HG03439 (cell line): ENCODE measurements at regions not wholly inside any gene's neighbourhood (a gene's known extent, or its start where the extent isn't known, plus 50 kb on each side); places are given as distances from the start of the nearest gene placed in this dataset.
"Not testable (repeated sequence)": the region's sequence is repeated elsewhere in the genome, so short reads cannot be mapped to it uniquely, and the experiment has no call there.

Source experiments
- ATAC-seq: cut with Tn5 transposase; IDR thresholded peaks from one replicate; pipeline ENCODE4 v1.9.1; 2021; ENCODE audit warnings: mild to moderate bottlenecking, moderate library complexity; ENCODE audit not compliant: unreplicated experiment

DNA sequence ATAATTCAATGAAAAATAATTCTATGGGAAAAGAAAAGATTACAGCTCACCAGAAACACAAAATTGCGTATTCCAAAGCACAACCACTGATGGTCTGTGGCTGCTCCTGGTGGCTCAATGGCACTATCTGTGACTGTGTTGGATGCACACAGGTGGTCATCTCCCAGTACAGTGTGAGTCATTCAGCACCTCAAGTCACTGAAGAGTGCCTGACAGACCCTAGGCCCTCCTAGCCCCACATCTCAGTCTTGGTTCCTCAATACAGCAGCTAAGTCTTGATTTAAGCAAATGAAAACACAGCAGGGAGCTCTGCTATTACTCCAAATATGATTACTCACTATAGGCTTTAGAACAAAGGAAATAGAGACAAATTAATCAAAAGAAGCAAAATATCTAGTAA is 233.4 kb upstream of the FRG1 start:
- not testable (repeated sequence) for ATAC-seq

DNA sequence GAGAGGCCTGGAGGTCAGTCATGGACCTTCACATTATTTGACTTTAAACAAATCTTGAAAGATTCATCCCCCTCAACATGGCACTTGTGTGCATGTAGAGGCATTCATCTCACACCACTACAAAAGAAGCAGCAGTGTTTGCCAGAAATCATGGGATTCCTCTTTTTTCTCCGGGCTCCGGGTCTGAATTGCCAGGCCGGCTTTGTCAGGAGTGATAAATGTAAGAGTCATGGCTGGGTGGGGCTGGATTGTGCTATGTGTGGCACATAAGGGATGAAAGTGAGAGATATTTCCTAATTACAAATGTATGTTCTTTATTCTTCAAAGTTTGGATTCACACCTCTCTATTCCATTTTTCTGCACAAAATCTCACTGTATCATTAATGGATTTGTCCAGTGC is 228.7 kb upstream of the FRG1 start:
- ATAC-seq, result not testable (repeated sequence)

GRCh38 chr4:189721016-189721993 is 219.4 kb upstream of the FRG1 start:
- not testable (repeated sequence) for ATAC-seq

- ATAC-seq, result not testable (repeated sequence)
These were observed 218.2 kb upstream of the FRG1 start for GRCh38 chr4:189722324-189723003.

- not testable (repeated sequence) for ATAC-seq
These were observed 212.6 kb upstream of the FRG1 start for GRCh38 chr4:189727982-189728638.

- ATAC-seq, result not testable (repeated sequence)
These were observed 208.7 kb upstream of the FRG1 start for GRCh38 chr4:189731989-189732388.

DNA sequence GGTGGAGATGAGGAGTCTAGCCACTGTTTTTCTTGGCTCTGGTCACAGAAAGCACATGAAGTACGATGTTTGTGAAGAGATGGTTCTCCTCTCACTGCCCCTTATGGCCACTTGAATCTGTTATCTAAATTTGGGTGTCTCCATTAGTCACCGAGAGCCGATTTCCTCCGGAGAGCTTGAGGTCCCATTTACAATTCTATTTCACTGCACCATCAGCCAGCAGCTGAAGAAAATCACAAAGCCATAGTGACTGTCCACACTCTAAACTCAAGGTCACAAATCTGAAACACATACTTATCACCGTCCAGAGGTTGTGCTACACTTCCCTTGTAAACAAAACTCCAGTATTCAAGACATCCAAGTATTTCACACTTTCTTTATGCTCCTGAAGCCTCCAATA is 207.2 kb upstream of the FRG1 start:
- ATAC-seq, result not testable (repeated sequence)

DNA sequence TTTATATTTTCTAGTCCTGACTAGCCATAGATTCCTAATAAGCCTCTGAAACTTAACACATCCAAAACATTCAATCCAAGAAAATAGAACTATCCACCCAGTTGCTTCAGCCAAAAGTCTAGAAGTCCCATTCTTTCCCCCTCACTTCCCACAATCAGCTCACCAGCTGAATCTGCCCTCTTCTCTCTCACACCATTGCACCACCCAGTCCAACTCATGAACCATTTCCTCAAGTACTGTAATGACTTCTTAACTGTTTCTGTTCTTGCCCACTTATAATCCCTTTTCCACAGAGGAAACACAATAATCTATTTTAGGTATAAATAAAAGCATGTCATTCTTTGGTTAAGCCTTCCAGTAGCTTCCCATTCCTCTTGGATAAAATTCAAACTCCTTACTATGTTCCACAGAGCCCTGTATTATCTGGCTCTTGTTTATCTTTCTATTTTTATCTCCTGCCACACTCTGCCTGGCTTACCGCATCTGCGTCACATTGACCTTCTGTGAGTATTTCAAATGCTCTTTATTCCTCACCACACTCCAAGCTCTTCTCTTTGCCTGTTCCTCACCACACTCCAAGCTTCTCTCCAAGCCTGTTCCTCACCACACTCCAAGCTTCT is 205.9 kb upstream of the FRG1 start:
- ATAC-seq, result not testable (repeated sequence)

- not testable (repeated sequence) for ATAC-seq
These were observed 204.0 kb upstream of the FRG1 start for GRCh38 chr4:189736656-189737055.

DNA sequence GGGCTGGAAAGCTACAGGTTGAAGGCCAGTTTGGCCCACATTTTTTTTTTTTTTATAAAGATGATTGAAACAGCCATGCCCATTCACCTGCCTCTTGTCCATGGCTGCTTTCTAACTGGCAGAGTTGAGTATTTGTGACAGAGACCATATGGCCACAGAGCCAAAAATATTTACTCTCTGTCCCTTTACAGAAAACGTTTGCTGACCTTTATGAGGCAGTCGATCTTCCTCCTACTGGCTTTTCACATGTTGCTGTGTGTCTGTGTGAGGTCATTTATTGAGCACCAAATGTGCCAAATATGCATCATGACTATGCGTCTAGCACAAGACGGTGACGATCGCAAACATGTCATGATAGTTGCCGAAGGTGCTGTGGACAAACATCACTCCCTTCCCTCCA is 200.6 kb upstream of the FRG1 start:
- ATAC-seq, result not testable (repeated sequence)

DNA sequence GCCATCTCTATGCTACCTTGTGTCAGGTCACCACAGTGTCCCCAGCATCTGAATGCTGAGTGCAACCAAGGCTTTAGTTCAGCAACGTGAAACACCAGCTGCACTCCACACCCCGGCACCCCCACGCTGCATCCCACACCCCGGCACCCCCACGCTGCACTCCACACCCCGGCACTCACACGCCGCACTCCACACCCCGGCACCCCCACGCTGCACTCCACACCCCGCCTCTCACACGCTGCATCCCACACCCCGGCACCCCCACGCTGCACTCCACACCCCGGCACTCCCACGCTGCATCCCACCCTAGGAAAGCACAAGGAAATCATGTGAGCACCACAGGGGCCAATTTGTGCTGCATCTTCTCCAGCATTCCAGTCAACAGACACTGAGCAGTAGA is 199.8 kb upstream of the FRG1 start:
- no peak for ATAC-seq

DNA sequence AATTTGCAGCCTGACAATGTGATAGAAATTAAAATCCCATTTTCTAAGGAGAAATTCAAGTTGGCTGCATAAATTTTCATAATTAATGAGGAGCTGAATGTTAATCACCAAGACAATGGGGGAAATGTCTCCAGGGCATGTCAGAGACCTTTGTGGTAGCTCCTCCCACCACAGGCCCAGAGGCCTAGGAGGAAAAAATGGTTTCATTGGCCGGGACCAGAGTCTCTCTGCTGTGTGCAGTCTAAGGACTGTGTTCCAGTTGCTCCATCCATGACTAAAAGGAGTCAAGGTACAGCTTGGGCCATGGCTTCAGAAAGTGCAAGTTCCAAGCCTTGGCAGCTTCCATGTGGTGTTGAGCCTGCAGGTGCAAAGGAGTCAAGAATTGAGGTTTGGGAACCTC is 187.6 kb upstream of the FRG1 start:
- not testable (repeated sequence) for ATAC-seq

- ATAC-seq, result no peak
These were observed 177.1 kb upstream of the FRG1 start for GRCh38 chr4:189763583-189763982.

DNA sequence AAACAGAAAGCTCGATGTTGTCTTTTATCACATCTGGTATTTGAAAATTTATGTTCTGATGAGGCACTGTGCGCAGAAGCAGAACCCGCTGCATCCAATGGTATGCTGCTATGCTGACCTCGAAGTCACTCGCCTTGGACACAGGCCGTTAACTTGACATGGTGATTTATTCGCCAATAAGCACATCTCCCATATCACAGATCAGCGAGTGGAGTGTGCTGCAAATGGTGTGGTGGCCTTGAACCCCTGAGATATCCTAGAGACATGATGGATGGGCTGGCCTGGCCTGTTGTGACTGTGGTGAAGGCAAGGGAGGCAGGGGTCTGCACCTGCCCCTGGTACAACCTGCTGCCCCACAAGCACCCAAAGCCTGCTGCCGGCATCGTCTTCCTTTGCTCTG is 175.4 kb upstream of the FRG1 start:
- ATAC-seq, result no peak

DNA sequence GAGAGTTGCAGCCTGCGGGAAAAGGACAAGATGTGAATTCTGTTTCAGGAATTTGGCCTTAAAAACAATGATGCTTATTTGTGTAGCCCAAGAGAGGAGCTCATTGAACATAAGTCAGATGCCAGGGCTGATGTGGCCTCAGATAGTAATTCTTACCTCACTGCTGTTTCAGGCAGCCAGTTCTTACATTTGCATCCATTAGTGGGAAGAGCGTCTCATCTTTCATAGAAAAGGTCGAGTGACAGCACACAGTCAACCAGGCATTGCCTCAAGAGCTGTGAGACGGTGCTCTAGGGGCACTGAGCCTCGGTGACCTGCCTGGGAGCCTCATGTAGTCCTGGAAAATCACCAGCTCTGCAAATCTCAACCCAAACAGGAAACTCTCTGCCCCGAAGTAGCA is 174.9 kb upstream of the FRG1 start:
- ATAC-seq, result no peak

DNA sequence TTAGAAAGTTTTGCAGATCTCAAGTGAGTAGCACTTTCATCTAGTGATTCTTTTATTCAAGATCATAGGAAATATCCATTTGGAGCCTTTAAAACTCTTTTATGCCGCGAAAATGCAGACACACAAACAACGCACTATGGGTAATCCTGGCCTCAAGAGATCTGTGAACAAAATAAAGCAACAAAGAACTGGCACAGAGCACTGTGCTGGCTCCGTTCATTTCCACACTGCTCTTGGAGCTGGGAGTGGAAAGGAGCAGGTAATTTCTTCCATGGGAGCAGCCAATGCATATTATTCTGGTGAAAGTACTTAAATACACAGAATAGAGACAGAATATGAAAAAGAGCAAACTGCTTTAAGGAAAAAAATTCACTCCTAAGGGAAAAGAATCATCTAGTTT is 172.7 kb upstream of the FRG1 start:
- ATAC-seq, result no peak

- no peak for ATAC-seq
These were observed 171.5 kb upstream of the FRG1 start for GRCh38 chr4:189769131-189769530.

GRCh38 chr4:189771696-189772361 is 168.8 kb upstream of the FRG1 start:
- ATAC-seq, result no peak

- no peak for ATAC-seq
These were observed 166.8 kb upstream of the FRG1 start for GRCh38 chr4:189773909-189774308.

GRCh38 chr4:189779281-189779980 is 161.2 kb upstream of the FRG1 start:
- no peak for ATAC-seq
